Right lobe of liver (tissue), 4 donors: ENCODE measurements at regions not wholly inside any gene's neighbourhood (a gene's known extent, or its start where the extent isn't known, plus 50 kb on each side); places are given as distances from the start of the nearest gene placed in this dataset.

Experiments
- CTCF ChIP-seq, 4 donors: fragments of 200-600 bp in 3 of 4; fragments of 450-650 bp in 1 of 4; IDR thresholded peaks; one replicate each; pipeline versions ENCODE4 v1.5.1 to v1.8.0; 2016 to 2022; ENCODE audit warnings: antibody characterized with exemption in 4 of 4, mild to moderate bottlenecking in 2 of 4
- POLR2A ChIP-seq: fragments of 450-650 bp; IDR thresholded peaks from one replicate; pipeline ENCODE4 v1.6.1; 2017; ENCODE audit warnings: antibody characterized with exemption, mild to moderate bottlenecking
- donor health status: DM: no; HTN: no; CAD: no.
- donor health status: DM: no; HTN: no; CAD: no.
- donor health status: DM: no; HTN: yes; CAD: no.

- TF ChIP-seq CTCF (IDR thresholded peaks at IDR 0.05): no peak
- TF ChIP-seq POLR2A: no peak
Measured at GRCh38 chr5:68518286-68518685, 302.7 kb downstream of the PIK3R1 start.
